GM13976 (cell line): ENCODE measurements at regions not wholly inside any gene's neighbourhood (a gene's known extent, or its start where the extent isn't known, plus 50 kb on each side); places are given as distances from the start of the nearest gene placed in this dataset.

Experiments
- DNase-seq: peaks from one replicate; pipeline ENCODE4 v3.0.0; 2012; ENCODE audit warnings: low spot score
- CTCF ChIP-seq: IDR thresholded peaks from 2 replicates; pipeline ENCODE4 v1.5.1; 2012; ENCODE audit warnings: borderline replicate concordance, mild to moderate bottlenecking; ENCODE audit not compliant: insufficient read depth; ENCODE audit errors: extremely low read depth, missing control alignments, control extremely low read depth
- in situ Hi-C: fragments of 300-500 bp; cut with MboI; formaldehyde crosslinking; loops from one replicate; pipeline ENCODE4 v1.12.0; 2022; ENCODE audit warnings: low sequenced_read_pairs, mixed read lengths, inconsistent platforms; ENCODE audit not compliant: unreplicated experiment

- in situ Hi-C loops = no loop called here
- no peak for TF ChIP-seq CTCF
- DNase-seq = no peak
Observed at GRCh38 chr3:115381931-115382330, 234.8 kb upstream of the ZBTB20 start.

GRCh38 chr3:115384381-115384780, 237.3 kb upstream of the ZBTB20 start:
- no peak for TF ChIP-seq CTCF
- DNase-seq = no peak
- in situ Hi-C loops = no loop called here

GRCh38 chr3:115385774-115386730, 237.3 kb upstream of the GAP43 start:
- DNase-seq = no peak
- in situ Hi-C loops = no loop called here
- no peak for TF ChIP-seq CTCF

GRCh38 chr3:115388166-115388565, 235.1 kb upstream of the GAP43 start:
- no peak for DNase-seq
- in situ Hi-C loops = no loop called here
- TF ChIP-seq CTCF = no peak

GRCh38 chr3:115388811-115389210, 234.5 kb upstream of the GAP43 start:
- no peak for DNase-seq
- in situ Hi-C loops = no loop called here
- TF ChIP-seq CTCF = no peak

- no peak for DNase-seq
- TF ChIP-seq CTCF = no peak
- in situ Hi-C loops = no loop called here
Observed at GRCh38 chr3:115396801-115397200, 226.5 kb upstream of the GAP43 start.
